HL-60 (cell line): ENCODE measurements at regions not wholly inside any gene's neighbourhood (a gene's known extent, or its start where the extent isn't known, plus 50 kb on each side); places are given as distances from the start of the nearest gene placed in this dataset.

Source experiments
- GABPA ChIP-seq: IDR thresholded peaks from 2 replicates; pipeline ENCODE4 v1.6.1; 2012; ENCODE audit warnings: low read depth
- TF ChIP-seq, protein P1 (sequence below): IDR thresholded peaks from one replicate; pipeline ENCODE4 v1.5.1; 2011; ENCODE audit warnings: low read length, control low read depth, inconsistent platforms; ENCODE audit not compliant: insufficient read depth

DNA sequence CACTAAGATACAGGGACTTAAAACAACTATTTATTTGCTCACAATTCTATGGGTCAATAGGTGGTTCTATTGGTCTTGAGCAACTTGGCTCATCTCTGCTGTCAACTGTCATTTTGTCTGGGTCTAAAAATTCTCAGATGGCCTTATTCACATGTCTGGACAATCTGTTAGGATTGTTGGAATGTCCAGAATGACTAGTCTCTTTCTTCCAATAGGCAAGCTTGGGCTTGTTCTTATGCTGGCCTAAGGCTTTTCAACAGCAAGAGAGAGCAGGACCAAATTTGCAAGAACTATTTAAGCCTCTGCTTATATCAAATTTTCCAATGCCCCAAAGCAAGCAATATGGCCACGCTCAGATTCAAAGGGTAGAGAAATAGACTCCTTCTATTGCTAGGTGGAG is 240.9 kb downstream of the KIF2B start:
- TF ChIP-seq GABPA = no peak
- TF ChIP-seq, protein P1, sequence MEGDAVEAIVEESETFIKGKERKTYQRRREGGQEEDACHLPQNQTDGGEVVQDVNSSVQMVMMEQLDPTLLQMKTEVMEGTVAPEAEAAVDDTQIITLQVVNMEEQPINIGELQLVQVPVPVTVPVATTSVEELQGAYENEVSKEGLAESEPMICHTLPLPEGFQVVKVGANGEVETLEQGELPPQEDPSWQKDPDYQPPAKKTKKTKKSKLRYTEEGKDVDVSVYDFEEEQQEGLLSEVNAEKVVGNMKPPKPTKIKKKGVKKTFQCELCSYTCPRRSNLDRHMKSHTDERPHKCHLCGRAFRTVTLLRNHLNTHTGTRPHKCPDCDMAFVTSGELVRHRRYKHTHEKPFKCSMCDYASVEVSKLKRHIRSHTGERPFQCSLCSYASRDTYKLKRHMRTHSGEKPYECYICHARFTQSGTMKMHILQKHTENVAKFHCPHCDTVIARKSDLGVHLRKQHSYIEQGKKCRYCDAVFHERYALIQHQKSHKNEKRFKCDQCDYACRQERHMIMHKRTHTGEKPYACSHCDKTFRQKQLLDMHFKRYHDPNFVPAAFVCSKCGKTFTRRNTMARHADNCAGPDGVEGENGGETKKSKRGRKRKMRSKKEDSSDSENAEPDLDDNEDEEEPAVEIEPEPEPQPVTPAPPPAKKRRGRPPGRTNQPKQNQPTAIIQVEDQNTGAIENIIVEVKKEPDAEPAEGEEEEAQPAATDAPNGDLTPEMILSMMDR = no peak
